Fibroblast of lung (primary cell): ENCODE measurements at regions not wholly inside any gene's neighbourhood (a gene's known extent, or its start where the extent isn't known, plus 50 kb on each side); places are given as distances from the start of the nearest gene placed in this dataset.

ENCODE experiments used
- DNase-seq, 2 donors: peaks; one replicate each; pipeline versions ENCODE4 v3.0.0 to v3.0.0-alpha.2; 2010; ENCODE audit warnings: low read depth in 2 of 2
- H2AFZ ChIP-seq: 2 replicates; pipeline ENCODE4 v1.5.1; 2012; ENCODE audit warnings: low read length, control low read depth, inconsistent platforms
- H3K27ac ChIP-seq: 2 replicates; pipeline ENCODE4 v1.5.1; 2011; ENCODE audit warnings: low read length, control low read depth; ENCODE audit not compliant: insufficient read depth
- H3K27me3 ChIP-seq: 2 replicates; pipeline ENCODE4 v1.5.1; 2011; ENCODE audit warnings: mild to moderate bottlenecking, low read length; ENCODE audit not compliant: control insufficient read depth, insufficient read depth
- H3K36me3 ChIP-seq: 2 replicates; pipeline ENCODE4 v1.5.1; 2011; ENCODE audit warnings: low read length; ENCODE audit not compliant: control insufficient read depth, insufficient read depth
- H3K4me1 ChIP-seq: 2 replicates; pipeline ENCODE4 v1.5.1; 2011; ENCODE audit warnings: low read length; ENCODE audit not compliant: control insufficient read depth, insufficient read depth; ENCODE audit errors: extremely low read depth
- H3K4me2 ChIP-seq: 2 replicates; pipeline ENCODE4 v1.5.1; 2011; ENCODE audit warnings: low read length, control low read depth; ENCODE audit not compliant: insufficient read depth; ENCODE audit errors: extremely low read depth
- H3K4me3 ChIP-seq, 4 experiments: fragments of 200-600 bp in 1 of 4; sonication (generic) in 1 of 4; replicated peaks in 1 of 4; 2 replicates each; pipeline ENCODE4 v1.5.1; 2011 to 2016; ENCODE audit warnings: low read length in 4 of 4, low read depth in 3 of 4, mild to moderate bottlenecking in 3 of 4, control low read depth in 2 of 4, inconsistent platforms in 1 of 4, mixed read lengths in 1 of 4; ENCODE audit not compliant: insufficient read depth in 1 of 4; ENCODE audit errors: control extremely low read depth in 1 of 4
- H3K79me2 ChIP-seq: 2 replicates; pipeline ENCODE4 v1.5.1; 2012; ENCODE audit warnings: mild to moderate bottlenecking, low read length, inconsistent platforms; ENCODE audit not compliant: control insufficient read depth, insufficient read depth
- H3K9ac ChIP-seq: 2 replicates; pipeline ENCODE4 v1.5.1; 2011; ENCODE audit warnings: mild to moderate bottlenecking, low read length, control low read depth; ENCODE audit not compliant: insufficient read depth
- H3K9me3 ChIP-seq: 2 replicates; pipeline ENCODE4 v1.5.1; 2012; ENCODE audit warnings: low read depth, low read length; ENCODE audit not compliant: control insufficient read depth, insufficient read depth
- H4K20me1 ChIP-seq: 2 replicates; pipeline ENCODE4 v1.5.1; 2011; ENCODE audit warnings: low read length; ENCODE audit not compliant: control insufficient read depth, insufficient read depth; ENCODE audit errors: extremely low read depth
- EZH2 ChIP-seq: IDR thresholded peaks from 2 replicates; pipeline ENCODE4 v1.5.1; 2012; ENCODE audit warnings: low read length, control low read depth, mild to moderate bottlenecking; ENCODE audit errors: missing control alignments
- TF ChIP-seq, protein P1 (sequence below), 2 donors: IDR thresholded peaks in 1 of 2; conservative IDR thresholded peaks in 1 of 2; 1 replicate in 1 of 2; 2 replicates in 1 of 2; pipeline ENCODE4 v1.5.1; 2011 to 2012; ENCODE audit warnings: low read length in 2 of 2, control low read depth in 1 of 2, inconsistent platforms in 1 of 2, low read depth in 1 of 2, mild to moderate bottlenecking in 1 of 2

DNA sequence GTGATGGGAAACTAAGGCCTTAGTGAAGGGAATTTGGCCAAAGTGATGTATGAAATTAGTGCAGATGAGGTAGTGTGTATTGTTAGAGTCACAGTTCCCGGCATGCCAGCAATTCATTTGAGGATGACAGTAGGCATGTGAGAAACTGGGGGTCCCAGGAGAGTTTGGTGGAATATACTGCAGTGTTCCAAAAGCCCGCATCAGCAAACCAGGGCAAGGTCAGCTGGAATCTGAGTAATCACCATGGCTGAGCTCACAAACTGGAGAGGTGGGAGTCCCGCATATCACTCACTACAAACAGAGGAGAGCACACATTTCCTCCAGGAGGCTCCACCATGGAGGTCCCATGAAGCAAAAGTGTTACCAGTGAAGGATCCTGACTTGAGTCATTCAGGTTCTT lies 740.7 kb downstream of the TNS3 start:
- TF ChIP-seq, protein P1, sequence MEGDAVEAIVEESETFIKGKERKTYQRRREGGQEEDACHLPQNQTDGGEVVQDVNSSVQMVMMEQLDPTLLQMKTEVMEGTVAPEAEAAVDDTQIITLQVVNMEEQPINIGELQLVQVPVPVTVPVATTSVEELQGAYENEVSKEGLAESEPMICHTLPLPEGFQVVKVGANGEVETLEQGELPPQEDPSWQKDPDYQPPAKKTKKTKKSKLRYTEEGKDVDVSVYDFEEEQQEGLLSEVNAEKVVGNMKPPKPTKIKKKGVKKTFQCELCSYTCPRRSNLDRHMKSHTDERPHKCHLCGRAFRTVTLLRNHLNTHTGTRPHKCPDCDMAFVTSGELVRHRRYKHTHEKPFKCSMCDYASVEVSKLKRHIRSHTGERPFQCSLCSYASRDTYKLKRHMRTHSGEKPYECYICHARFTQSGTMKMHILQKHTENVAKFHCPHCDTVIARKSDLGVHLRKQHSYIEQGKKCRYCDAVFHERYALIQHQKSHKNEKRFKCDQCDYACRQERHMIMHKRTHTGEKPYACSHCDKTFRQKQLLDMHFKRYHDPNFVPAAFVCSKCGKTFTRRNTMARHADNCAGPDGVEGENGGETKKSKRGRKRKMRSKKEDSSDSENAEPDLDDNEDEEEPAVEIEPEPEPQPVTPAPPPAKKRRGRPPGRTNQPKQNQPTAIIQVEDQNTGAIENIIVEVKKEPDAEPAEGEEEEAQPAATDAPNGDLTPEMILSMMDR (conservative IDR thresholded peaks at IDR 0.05 in 1 of 2, IDR thresholded peaks at IDR 0.05 in 1 of 2; ENCODE audit: low read depth in 1 of 2, low read length in 2 of 2) = no peak
- TF ChIP-seq EZH2 = no peak
- Histone ChIP-seq H3K36me3 (no peaks in the 10 kb centered on the region), H3K27ac (no peak overlapping the region), H2AFZ (no peak overlapping the region), H4K20me1 (no peaks in the 10 kb centered on the region), H3K9me3 (no peaks in the 10 kb centered on the region), H3K4me2 (no peak overlapping the region), H3K9ac (no peak overlapping the region), H3K4me1 (no peaks in the 10 kb centered on the region), H3K27me3 (no peaks in the 10 kb centered on the region), H3K79me2 (no peaks in the 10 kb centered on the region), H3K4me3 (no peak overlapping the region)
- no peak for DNase-seq

DNA sequence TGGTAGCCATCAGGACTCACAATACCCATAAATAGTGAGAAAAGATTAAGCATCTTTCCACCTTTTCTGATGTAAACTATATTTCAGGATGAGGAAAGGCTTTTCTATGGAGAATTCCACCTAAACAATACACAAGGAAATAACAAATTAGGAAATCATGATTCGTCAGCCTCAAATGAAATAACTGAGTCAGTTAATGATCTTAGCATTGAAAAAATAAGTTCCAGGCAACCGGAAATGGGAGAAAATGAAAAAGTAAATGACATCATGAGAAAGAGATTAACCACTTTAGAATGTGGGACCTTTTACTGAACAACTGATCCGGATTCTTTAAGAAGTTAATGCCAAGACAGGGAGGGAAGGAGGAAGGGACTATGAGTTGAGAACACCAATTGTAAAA lies 742.3 kb downstream of the TNS3 start:
- no peak overlapping the region for H3K27ac ChIP-seq
- no peaks in the 10 kb centered on the region for H4K20me1 ChIP-seq
- no peaks in the 10 kb centered on the region for H3K36me3 ChIP-seq
- H3K79me2 ChIP-seq = no peaks in the 10 kb centered on the region
- no peak overlapping the region for H3K9ac ChIP-seq
- no peaks in the 10 kb centered on the region for H3K27me3 ChIP-seq
- DNase-seq = peak in 1 of 2 donors; percentile 69
- no peak overlapping the region for H2AFZ ChIP-seq
- H3K4me2 ChIP-seq = no peak overlapping the region
- no peaks in the 10 kb centered on the region for H3K9me3 ChIP-seq
- no peaks in the 10 kb centered on the region for H3K4me1 ChIP-seq
- no peak for TF ChIP-seq EZH2
- TF ChIP-seq, protein P1 (conservative IDR thresholded peaks at IDR 0.05 in 1 of 2, IDR thresholded peaks at IDR 0.05 in 1 of 2; ENCODE audit: low read depth in 1 of 2, low read length in 2 of 2) = no peak
- H3K4me3 ChIP-seq = no peak overlapping the region

DNA sequence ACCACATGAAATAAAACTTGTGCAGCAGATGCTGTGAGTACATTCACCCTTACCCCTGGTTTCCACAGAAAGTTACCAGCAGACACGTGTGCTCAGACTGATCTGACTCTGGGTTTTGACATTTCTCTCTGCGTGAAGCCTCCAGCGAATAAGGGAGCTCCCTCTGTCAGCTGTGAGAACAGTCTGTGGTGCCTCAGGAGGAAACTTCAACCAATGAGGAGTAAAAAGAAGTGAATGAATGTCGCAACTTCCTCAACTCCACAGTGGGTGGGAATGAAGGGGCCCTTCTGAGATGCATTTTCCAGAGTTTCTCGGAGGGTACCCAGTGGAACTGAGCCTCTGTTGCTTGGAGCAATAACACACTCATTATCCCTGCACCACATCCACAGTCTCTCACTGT lies 743.4 kb downstream of the TNS3 start:
- no peaks in the 10 kb centered on the region for H3K79me2 ChIP-seq
- H3K27me3 ChIP-seq = no peaks in the 10 kb centered on the region
- no peak overlapping the region for H3K9ac ChIP-seq
- no peaks in the 10 kb centered on the region for H3K36me3 ChIP-seq
- H2AFZ ChIP-seq = no peak overlapping the region
- H4K20me1 ChIP-seq = no peaks in the 10 kb centered on the region
- no peak overlapping the region for H3K4me2 ChIP-seq
- no peak for DNase-seq
- no peak for TF ChIP-seq EZH2
- TF ChIP-seq, protein P1 (conservative IDR thresholded peaks at IDR 0.05 in 1 of 2, IDR thresholded peaks at IDR 0.05 in 1 of 2; ENCODE audit: low read depth in 1 of 2, low read length in 2 of 2) = no peak
- H3K27ac ChIP-seq = no peak overlapping the region
- H3K4me1 ChIP-seq = no peaks in the 10 kb centered on the region
- H3K4me3 ChIP-seq = no peak overlapping the region
- no peaks in the 10 kb centered on the region for H3K9me3 ChIP-seq
